ENCODE measurements at regions not wholly inside any gene's neighbourhood (a gene's known extent, or its start where the extent isn't known, plus 50 kb on each side); places are given as distances from the start of the nearest gene placed in this dataset.
"Not testable (repeated sequence)": the region's sequence is repeated elsewhere in the genome, so short reads cannot be mapped to it uniquely, and the experiment has no call there.

- TF ChIP-seq CTCF (IDR thresholded peaks at IDR 0.05), result no peak
- DNase-seq (ENCODE audit: low spot score), result no peak
- no peak overlapping the region for H3K27ac ChIP-seq
- no peak overlapping the region for H3K4me3 ChIP-seq
Measured at GRCh38 chr3:186442162-186442561, 80.1 kb upstream of the DGKG start.

- DNase-seq (ENCODE audit: low spot score), result no peak
- no peak overlapping the region for H3K27ac ChIP-seq
- TF ChIP-seq CTCF (IDR thresholded peaks at IDR 0.05), result no peak
- H3K4me3 ChIP-seq, result no peak overlapping the region
Measured at GRCh38 chr3:186440891-186441290, 78.9 kb upstream of the DGKG start.

GRCh38 chr3:186439725-186440124 is 77.7 kb upstream of the DGKG start:
- H3K4me3 ChIP-seq, result no peak overlapping the region
- H3K27ac ChIP-seq, result no peak overlapping the region
- no peak for TF ChIP-seq CTCF (IDR thresholded peaks at IDR 0.05)
- no peak for DNase-seq (ENCODE audit: low spot score)

GRCh38 chr3:186435332-186435731 is 73.3 kb upstream of the DGKG start:
- not testable (repeated sequence) for H3K27ac ChIP-seq; DNase-seq (ENCODE audit: low spot score); H3K4me3 ChIP-seq

- no peak overlapping the region for H3K4me3 ChIP-seq
- no peak overlapping the region for H3K27ac ChIP-seq
- no peak for TF ChIP-seq CTCF (IDR thresholded peaks at IDR 0.05)
- DNase-seq (ENCODE audit: low spot score), result no peak
Measured at GRCh38 chr3:186432944-186433732, 71.1 kb upstream of the DGKG start.

GRCh38 chr3:186432189-186432588 is 70.2 kb upstream of the DGKG start:
- TF ChIP-seq CTCF (IDR thresholded peaks at IDR 0.05), result no peak
- no peak overlapping the region for H3K27ac ChIP-seq
- no peak overlapping the region for H3K4me3 ChIP-seq
- DNase-seq (ENCODE audit: low spot score), result no peak

GRCh38 chr3:186427627-186428281 is 65.7 kb upstream of the DGKG start:
- no peak for DNase-seq (ENCODE audit: low spot score)
- TF ChIP-seq CTCF (IDR thresholded peaks at IDR 0.05), result no peak
- no peak overlapping the region for H3K4me3 ChIP-seq
- H3K27ac ChIP-seq, result peak overlapping the region; percentile 27 to 70

Data from coronary artery (tissue), 2 donors.